ENCODE measurements at regions not wholly inside any gene's neighbourhood (a gene's known extent, or its start where the extent isn't known, plus 50 kb on each side); places are given as distances from the start of the nearest gene placed in this dataset.

DNA sequence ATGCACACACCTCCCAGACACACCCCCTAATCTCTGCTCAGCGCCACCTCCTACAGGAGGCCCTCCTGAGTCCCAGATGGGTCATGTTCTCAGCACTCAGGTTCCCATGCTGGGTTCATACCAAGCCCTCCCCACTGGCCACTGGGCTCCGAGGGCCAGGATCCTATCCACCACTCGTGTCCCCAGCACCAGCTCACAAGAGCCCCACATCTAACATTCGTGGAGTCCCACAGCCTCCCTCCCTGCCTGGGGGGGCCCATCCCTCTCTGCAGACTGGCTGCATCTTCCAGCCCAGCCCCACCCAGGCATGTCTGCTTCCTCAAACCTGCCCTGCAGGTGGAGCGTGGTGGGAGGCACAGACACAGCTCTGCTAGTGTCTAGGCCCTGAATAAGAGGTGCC lies 227.4 kb downstream of the TUBA3C start:
- Histone ChIP-seq H3K36me3 (ENCODE audit: control insufficient read depth in 5 of 5, insufficient read depth in 5 of 5, low read length in 5 of 5) (no peaks in the 10 kb centered on the region), H3K4me3 (ENCODE audit: low read depth in 1 of 5, low read length in 5 of 5) (no peak overlapping the region), H3K9me3 (ENCODE audit: control insufficient read depth in 5 of 5, low read length in 5 of 5) (peaks cover 4 to 30% (median 22%) of the 10 kb centered on the region in 5 donors), H3K9ac (ENCODE audit: low read length in 5 of 5) (no peak overlapping the region), H3K4me1 (ENCODE audit: control insufficient read depth in 5 of 5, insufficient read depth in 5 of 5, low read length in 5 of 5) (no peaks in the 10 kb centered on the region), H3K27me3 (ENCODE audit: control insufficient read depth in 5 of 5, insufficient read depth in 4 of 5, low read length in 5 of 5) (peaks cover 0 to 2% (median 0%) of the 10 kb centered on the region in 5 donors), H3K27ac (ENCODE audit: low read depth, low read length) (no peak overlapping the region)

DNA sequence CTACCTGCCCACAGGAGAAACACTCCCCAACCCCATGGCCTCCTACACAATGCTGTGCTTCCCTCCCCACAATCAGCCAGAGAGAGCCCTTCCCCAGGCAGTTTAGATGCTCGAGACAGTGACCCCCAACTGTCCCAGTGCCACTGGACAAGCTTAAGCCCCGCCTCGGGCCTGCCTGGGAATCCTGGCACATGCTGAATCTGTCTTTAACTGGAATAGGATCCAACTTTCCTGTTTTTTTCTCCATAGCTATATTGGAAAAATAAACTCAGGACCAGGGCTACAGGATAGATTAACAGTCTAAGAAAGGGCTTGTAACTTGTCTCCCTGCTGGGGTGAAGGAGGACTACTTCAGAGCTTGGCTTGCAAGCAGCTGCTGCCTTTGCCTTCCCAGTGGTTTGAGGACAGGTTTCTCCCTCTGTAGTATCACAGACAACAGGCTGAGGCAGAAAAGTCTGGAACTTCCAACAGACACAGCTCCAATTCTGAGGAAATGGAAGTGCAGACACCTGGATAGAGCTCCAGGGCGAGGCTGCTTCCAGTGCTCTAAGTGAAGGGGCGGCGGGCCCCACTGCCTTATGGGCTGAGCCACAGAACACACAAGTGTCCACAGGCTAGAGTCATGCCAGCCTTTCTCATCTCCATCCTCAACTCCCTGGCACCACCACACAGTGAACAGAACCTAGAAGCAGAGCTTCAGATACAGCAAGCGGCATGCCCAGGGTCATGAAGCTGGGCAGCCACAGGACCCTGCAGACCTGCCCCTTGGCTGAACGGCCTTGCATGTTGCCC lies 228.3 kb downstream of the TUBA3C start:
- Histone ChIP-seq H3K9ac (ENCODE audit: low read length in 5 of 5) (no peak overlapping the region), H3K4me3 (ENCODE audit: low read depth in 1 of 5, low read length in 5 of 5) (no peak overlapping the region), H3K27ac (ENCODE audit: low read depth, low read length) (no peak overlapping the region), H3K36me3 (ENCODE audit: control insufficient read depth in 5 of 5, insufficient read depth in 5 of 5, low read length in 5 of 5) (no peaks in the 10 kb centered on the region), H3K4me1 (ENCODE audit: control insufficient read depth in 5 of 5, insufficient read depth in 5 of 5, low read length in 5 of 5) (no peaks in the 10 kb centered on the region), H3K27me3 (ENCODE audit: control insufficient read depth in 5 of 5, insufficient read depth in 4 of 5, low read length in 5 of 5) (no peaks in the 10 kb centered on the region), H3K9me3 (ENCODE audit: control insufficient read depth in 5 of 5, low read length in 5 of 5) (peaks cover 2 to 21% (median 13%) of the 10 kb centered on the region in 5 donors)

DNA sequence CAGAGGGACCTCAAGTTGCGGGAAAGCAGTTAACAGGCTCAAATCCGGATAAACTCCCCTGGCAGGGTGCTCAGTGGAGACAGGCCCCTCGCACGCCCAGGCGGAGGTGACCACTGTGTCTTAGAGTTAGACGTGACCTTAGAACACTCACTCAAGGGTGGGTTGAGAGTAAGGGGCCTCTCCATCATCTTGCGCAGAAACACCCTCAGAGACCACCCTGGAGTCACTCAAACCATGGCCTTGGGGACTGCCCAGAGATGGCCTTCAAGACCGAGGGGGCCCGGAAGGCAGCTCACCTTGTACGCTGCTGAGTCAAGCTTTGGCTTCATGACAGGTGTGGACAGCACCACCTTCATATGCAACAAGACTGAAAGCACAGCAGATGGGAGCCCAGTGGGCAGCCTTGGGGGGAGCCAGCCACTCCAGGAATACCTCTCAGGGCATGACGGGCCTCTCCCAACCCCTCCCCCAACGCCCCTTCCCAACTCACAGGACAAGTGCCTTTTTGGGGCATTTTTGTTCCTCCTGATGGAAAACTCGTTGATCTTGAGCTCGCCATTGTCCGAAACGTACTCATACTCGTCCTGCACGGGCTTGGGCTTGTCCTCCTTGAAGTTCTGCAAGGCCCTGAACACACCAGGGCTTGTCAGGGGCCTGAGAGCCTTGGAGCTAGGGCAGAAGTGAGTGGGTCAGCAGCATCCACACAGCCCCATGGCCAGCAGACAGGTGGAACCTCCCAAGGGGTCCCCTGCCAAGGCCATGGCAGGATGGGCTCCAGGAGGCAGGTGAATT lies 229.2 kb downstream of the TUBA3C start:
- Histone ChIP-seq H3K27me3 (ENCODE audit: control insufficient read depth in 5 of 5, insufficient read depth in 4 of 5, low read length in 5 of 5) (no peaks in the 10 kb centered on the region), H3K36me3 (ENCODE audit: control insufficient read depth in 5 of 5, insufficient read depth in 5 of 5, low read length in 5 of 5) (no peaks in the 10 kb centered on the region), H3K9me3 (ENCODE audit: control insufficient read depth in 5 of 5, low read length in 5 of 5) (peaks cover 0 to 14% (median 6%) of the 10 kb centered on the region in 5 donors), H3K4me1 (ENCODE audit: control insufficient read depth in 5 of 5, insufficient read depth in 5 of 5, low read length in 5 of 5) (no peaks in the 10 kb centered on the region), H3K9ac (ENCODE audit: low read length in 5 of 5) (no peak overlapping the region), H3K4me3 (ENCODE audit: low read depth in 1 of 5, low read length in 5 of 5) (no peak overlapping the region), H3K27ac (ENCODE audit: low read depth, low read length) (no peak overlapping the region)

DNA sequence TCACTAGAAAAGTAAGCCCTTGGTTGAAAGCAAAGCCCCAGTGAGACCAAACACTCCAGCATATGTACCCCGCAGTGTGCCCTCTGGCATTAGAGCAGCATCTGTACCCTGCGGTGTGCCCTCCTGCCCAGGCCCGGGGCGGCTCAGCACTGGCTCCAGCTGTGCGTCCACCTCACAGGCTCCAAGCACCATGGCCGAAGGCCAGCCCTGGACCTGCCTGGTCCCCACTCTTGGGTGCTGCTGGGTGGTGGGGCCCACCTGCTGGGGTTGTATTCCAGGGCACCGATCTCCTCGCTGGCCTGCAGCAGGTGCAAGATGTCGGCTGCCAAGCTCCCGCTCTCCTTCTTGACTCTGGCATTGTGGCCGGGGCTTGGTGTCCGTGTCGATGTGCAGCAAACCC lies 230.2 kb downstream of the TUBA3C start:
- no peaks in the 10 kb centered on the region for H3K4me1 ChIP-seq (ENCODE audit: control insufficient read depth in 5 of 5, insufficient read depth in 5 of 5, low read length in 5 of 5)
- no peak overlapping the region for H3K27ac ChIP-seq (ENCODE audit: low read depth, low read length)
- H3K9me3 ChIP-seq (ENCODE audit: control insufficient read depth in 5 of 5, low read length in 5 of 5): peaks cover 0 to 8% (median 6%) of the 10 kb centered on the region in 5 donors
- H3K36me3 ChIP-seq (ENCODE audit: control insufficient read depth in 5 of 5, insufficient read depth in 5 of 5, low read length in 5 of 5): no peaks in the 10 kb centered on the region
- H3K4me3 ChIP-seq (ENCODE audit: low read depth in 1 of 5, low read length in 5 of 5): no peak overlapping the region
- no peaks in the 10 kb centered on the region for H3K27me3 ChIP-seq (ENCODE audit: control insufficient read depth in 5 of 5, insufficient read depth in 4 of 5, low read length in 5 of 5)
- no peak overlapping the region for H3K9ac ChIP-seq (ENCODE audit: low read length in 5 of 5)

DNA sequence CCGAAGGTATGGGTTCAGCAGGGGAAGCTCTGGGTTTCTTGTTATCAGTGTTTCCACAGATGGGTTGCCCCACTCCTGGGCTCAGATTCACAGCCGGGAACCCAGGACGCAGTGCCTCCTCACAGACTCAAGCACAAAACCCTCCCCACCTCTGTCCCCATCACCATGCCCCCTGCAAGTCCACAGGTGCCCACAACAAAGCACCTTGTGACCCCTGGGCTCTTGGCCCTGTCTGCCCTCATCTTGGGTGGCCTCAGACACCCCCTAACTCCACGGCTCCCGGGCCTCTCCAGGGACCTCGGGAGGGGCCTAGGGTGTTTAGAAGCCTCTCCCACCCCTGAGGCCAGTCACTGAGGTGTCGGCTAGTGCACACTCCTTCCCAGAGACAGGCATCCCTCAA lies 231.7 kb downstream of the TUBA3C start:
- Histone ChIP-seq H3K27me3 (ENCODE audit: control insufficient read depth in 5 of 5, insufficient read depth in 4 of 5, low read length in 5 of 5) (no peaks in the 10 kb centered on the region), H3K9ac (ENCODE audit: low read length in 5 of 5) (no peak overlapping the region), H3K4me1 (ENCODE audit: control insufficient read depth in 5 of 5, insufficient read depth in 5 of 5, low read length in 5 of 5) (no peaks in the 10 kb centered on the region), H3K36me3 (ENCODE audit: control insufficient read depth in 5 of 5, insufficient read depth in 5 of 5, low read length in 5 of 5) (no peaks in the 10 kb centered on the region), H3K9me3 (ENCODE audit: control insufficient read depth in 5 of 5, low read length in 5 of 5) (peaks cover 0 to under 1% (median 0%) of the 10 kb centered on the region in 5 donors), H3K27ac (ENCODE audit: low read depth, low read length) (no peak overlapping the region), H3K4me3 (ENCODE audit: low read depth in 1 of 5, low read length in 5 of 5) (no peak overlapping the region)

DNA sequence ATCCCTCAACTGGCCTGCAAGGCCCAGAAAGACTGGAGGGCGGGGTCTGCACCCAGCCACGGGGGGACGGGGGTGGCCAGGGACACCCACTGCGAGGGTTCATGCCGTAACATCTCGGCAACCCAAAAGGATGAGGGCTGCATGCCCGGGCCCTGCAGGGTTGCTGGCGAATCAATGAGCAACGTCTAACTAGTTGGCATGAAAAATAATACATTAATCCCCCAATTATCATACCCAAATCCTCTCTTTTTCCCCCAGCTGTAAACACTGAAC lies 232.2 kb downstream of the TUBA3C start:
- Histone ChIP-seq H3K4me1 (ENCODE audit: control insufficient read depth in 5 of 5, insufficient read depth in 5 of 5, low read length in 5 of 5) (no peaks in the 10 kb centered on the region), H3K27me3 (ENCODE audit: control insufficient read depth in 5 of 5, insufficient read depth in 4 of 5, low read length in 5 of 5) (peaks cover 0 to 4% (median 0%) of the 10 kb centered on the region in 5 donors), H3K27ac (ENCODE audit: low read depth, low read length) (no peak overlapping the region), H3K36me3 (ENCODE audit: control insufficient read depth in 5 of 5, insufficient read depth in 5 of 5, low read length in 5 of 5) (no peaks in the 10 kb centered on the region), H3K4me3 (ENCODE audit: low read depth in 1 of 5, low read length in 5 of 5) (no peak overlapping the region), H3K9ac (ENCODE audit: low read length in 5 of 5) (no peak overlapping the region), H3K9me3 (ENCODE audit: control insufficient read depth in 5 of 5, low read length in 5 of 5) (no peaks in the 10 kb centered on the region)

DNA sequence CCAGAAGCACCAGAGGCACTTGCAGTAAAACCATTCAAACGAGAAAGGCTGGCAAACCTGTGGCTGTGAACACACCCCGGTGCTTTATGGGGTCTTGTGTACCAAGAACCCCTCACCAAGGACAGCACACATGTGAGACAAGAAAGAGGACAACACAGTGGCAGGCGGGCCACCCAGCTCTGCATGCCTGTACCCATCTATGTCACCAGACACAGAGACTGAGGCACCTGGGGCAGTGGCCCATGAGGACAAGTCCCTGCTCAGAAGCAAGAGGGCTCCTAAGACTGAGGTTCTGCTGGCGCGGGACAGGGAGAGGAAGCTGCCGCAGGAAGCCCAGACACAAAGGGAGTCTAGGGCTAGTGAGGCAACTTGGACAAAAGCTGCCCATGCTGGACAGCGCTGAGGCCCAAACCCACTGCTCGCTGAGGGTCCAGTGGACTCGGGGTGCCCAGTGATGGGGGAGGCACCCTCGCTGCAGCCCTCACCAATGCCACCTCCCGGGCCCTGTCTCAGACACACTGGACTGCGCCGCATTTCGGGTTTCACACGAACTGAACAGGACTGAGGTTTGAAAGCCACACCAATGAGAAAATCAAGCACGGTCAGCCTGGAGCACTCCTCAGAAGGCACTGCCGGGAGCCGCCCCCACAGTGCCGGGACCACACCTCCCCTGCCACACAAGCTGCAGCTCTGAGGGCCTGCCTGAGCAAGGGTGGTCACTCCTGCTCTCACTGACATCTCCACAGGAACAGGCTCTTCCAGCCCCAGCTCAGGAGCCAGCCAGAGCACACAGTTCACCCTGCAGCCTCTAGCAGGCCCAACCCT lies 232.7 kb downstream of the TUBA3C start:
- Histone ChIP-seq H3K4me3 (ENCODE audit: low read depth in 1 of 5, low read length in 5 of 5) (no peak overlapping the region), H3K36me3 (ENCODE audit: control insufficient read depth in 5 of 5, insufficient read depth in 5 of 5, low read length in 5 of 5) (no peaks in the 10 kb centered on the region), H3K27ac (ENCODE audit: low read depth, low read length) (no peak overlapping the region), H3K9me3 (ENCODE audit: control insufficient read depth in 5 of 5, low read length in 5 of 5) (no peaks in the 10 kb centered on the region), H3K27me3 (ENCODE audit: control insufficient read depth in 5 of 5, insufficient read depth in 4 of 5, low read length in 5 of 5) (peaks cover 0 to 4% (median 0%) of the 10 kb centered on the region in 5 donors), H3K4me1 (ENCODE audit: control insufficient read depth in 5 of 5, insufficient read depth in 5 of 5, low read length in 5 of 5) (no peaks in the 10 kb centered on the region), H3K9ac (ENCODE audit: low read length in 5 of 5) (no peak overlapping the region)

DNA sequence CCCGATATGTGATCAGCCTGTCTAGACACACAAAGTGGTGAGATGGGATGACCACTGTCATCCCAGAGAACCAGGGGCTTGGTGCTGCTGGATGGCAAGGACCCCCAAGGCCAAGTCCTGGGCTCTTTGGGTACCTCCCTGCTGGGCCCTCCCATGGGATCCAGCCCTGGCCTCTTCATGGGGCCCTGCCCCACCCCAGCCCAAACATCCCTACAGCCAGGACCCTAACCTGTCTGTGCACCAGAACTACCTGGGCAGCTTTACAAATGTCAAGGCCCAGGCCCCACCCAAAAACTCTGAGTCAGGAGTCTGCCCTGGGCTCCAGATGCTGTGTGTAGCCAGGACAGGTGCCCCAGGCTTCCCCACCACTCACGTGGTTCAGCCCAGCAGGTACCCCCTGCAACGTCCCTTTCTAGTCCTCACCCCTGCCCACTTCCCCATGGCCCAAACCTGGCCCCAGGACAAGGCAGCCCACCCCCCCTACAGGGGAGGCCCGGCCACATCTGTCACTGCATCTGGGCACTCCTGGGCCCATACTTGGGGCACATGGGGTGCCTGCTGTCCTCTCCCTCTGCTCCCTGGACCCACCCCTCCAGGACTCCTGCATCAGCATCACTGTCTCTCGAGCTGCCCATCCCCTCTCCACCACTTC lies 233.5 kb downstream of the TUBA3C start:
- Histone ChIP-seq H3K36me3 (ENCODE audit: control insufficient read depth in 5 of 5, insufficient read depth in 5 of 5, low read length in 5 of 5) (no peaks in the 10 kb centered on the region), H3K4me3 (ENCODE audit: low read depth in 1 of 5, low read length in 5 of 5) (no peak overlapping the region), H3K27ac (ENCODE audit: low read depth, low read length) (no peak overlapping the region), H3K9me3 (ENCODE audit: control insufficient read depth in 5 of 5, low read length in 5 of 5) (no peaks in the 10 kb centered on the region), H3K4me1 (ENCODE audit: control insufficient read depth in 5 of 5, insufficient read depth in 5 of 5, low read length in 5 of 5) (no peaks in the 10 kb centered on the region), H3K9ac (ENCODE audit: low read length in 5 of 5) (no peak overlapping the region), H3K27me3 (ENCODE audit: control insufficient read depth in 5 of 5, insufficient read depth in 4 of 5, low read length in 5 of 5) (peaks cover 0 to 4% (median 0%) of the 10 kb centered on the region in 5 donors)

DNA sequence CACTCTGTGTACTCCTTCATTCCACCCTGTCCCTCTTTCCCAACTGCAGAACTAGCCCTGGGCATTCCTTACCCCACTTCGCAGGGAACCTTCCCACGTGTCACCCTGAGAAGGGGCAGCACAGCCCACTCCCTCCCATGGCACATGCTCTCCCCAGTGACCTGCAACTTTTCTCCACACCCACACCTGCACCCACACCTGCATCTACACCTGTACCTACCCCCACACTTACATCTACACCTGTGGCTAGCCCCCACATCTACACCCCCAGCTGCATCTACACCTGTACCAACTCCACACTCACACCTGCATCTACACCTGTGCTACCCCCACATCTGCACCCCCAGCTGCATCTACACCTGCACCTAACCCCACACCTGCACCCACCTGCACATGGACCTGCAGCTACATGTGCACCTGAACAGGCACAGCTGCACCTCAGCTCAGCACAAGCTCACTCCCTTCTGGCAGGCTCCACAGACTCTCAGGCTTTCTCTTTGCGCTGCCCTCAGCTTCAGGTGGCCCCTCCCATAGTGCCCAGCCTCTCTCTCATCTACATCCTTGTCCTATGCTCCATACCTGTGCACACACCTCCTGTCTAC lies 234.1 kb downstream of the TUBA3C start:
- H3K9ac ChIP-seq (ENCODE audit: low read length in 5 of 5): no peak overlapping the region
- peaks cover 0 to 4% (median 0%) of the 10 kb centered on the region in 5 donors for H3K27me3 ChIP-seq (ENCODE audit: control insufficient read depth in 5 of 5, insufficient read depth in 4 of 5, low read length in 5 of 5)
- H3K36me3 ChIP-seq (ENCODE audit: control insufficient read depth in 5 of 5, insufficient read depth in 5 of 5, low read length in 5 of 5): no peaks in the 10 kb centered on the region
- H3K4me3 ChIP-seq (ENCODE audit: low read depth in 1 of 5, low read length in 5 of 5): no peak overlapping the region
- H3K4me1 ChIP-seq (ENCODE audit: control insufficient read depth in 5 of 5, insufficient read depth in 5 of 5, low read length in 5 of 5): no peaks in the 10 kb centered on the region
- no peak overlapping the region for H3K27ac ChIP-seq (ENCODE audit: low read depth, low read length)
- H3K9me3 ChIP-seq (ENCODE audit: control insufficient read depth in 5 of 5, low read length in 5 of 5): no peaks in the 10 kb centered on the region

Measured in subcutaneous abdominal adipose tissue (tissue), 5 donors.